ENCODE measurements at regions not wholly inside any gene's neighbourhood (a gene's known extent, or its start where the extent isn't known, plus 50 kb on each side); places are given as distances from the start of the nearest gene placed in this dataset.

DNA sequence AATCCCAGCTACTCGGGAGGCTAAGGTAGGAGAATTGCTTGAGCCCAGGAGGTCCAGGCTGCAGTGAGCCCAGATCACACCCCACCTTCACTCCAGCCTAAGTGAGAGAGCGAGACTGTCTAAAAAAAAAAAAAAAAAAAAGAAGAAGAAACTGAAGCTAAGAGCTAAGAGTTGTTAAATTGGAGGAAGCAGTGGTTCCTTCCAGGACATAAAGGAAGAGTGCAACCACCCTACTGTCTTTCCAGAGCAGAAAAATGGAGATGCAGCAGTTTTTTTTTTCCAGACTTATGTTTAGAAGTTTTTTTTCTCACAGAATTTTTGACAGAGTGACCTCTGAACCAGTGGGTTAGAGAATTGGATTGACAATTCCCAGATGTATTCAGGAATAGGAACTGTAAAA lies 88.7 kb downstream of the HLX start:
- TF ChIP-seq, protein P1, sequence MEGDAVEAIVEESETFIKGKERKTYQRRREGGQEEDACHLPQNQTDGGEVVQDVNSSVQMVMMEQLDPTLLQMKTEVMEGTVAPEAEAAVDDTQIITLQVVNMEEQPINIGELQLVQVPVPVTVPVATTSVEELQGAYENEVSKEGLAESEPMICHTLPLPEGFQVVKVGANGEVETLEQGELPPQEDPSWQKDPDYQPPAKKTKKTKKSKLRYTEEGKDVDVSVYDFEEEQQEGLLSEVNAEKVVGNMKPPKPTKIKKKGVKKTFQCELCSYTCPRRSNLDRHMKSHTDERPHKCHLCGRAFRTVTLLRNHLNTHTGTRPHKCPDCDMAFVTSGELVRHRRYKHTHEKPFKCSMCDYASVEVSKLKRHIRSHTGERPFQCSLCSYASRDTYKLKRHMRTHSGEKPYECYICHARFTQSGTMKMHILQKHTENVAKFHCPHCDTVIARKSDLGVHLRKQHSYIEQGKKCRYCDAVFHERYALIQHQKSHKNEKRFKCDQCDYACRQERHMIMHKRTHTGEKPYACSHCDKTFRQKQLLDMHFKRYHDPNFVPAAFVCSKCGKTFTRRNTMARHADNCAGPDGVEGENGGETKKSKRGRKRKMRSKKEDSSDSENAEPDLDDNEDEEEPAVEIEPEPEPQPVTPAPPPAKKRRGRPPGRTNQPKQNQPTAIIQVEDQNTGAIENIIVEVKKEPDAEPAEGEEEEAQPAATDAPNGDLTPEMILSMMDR (conservative IDR thresholded peaks at IDR 0.05) = no peak
- TF ChIP-seq ZFX (IDR thresholded peaks at IDR 0.05) = no peak
